Peyer's patch (tissue), 4 donors: ENCODE measurements at regions not wholly inside any gene's neighbourhood (a gene's known extent, or its start where the extent isn't known, plus 50 kb on each side); places are given as distances from the start of the nearest gene placed in this dataset.
"Not testable (repeated sequence)": the region's sequence is repeated elsewhere in the genome, so short reads cannot be mapped to it uniquely, and the experiment has no call there.

Experiments used
- DNase-seq, 3 donors: peaks; one replicate each; pipeline ENCODE4 v3.0.0-alpha.2; 2017 to 2019
- H3K27ac ChIP-seq, 4 donors: fragments of 200-600 bp; sonication (generic); one replicate each; pipeline ENCODE4 v1.5.1; 2016 to 2019
- H3K27me3 ChIP-seq, 2 donors: fragments of 200-600 bp; sonication (generic); one replicate each; pipeline ENCODE4 v1.5.1; 2019
- H3K36me3 ChIP-seq, 3 donors: fragments of 200-600 bp; sonication (generic); one replicate each; pipeline ENCODE4 v1.5.1; 2016 to 2019
- H3K4me1 ChIP-seq, 4 donors: fragments of 200-600 bp; sonication (generic); one replicate each; pipeline ENCODE4 v1.5.1; 2016 to 2019
- H3K4me3 ChIP-seq, 4 donors: fragments of 200-600 bp; sonication (generic); 1 replicate in 3 of 4; 2 replicates in 1 of 4; pipeline ENCODE4 v1.5.1; 2016 to 2019; ENCODE audit warnings: mild to moderate bottlenecking in 1 of 4
- H3K9me3 ChIP-seq, 4 donors: fragments of 200-600 bp; sonication (generic); one replicate each; pipeline ENCODE4 v1.5.1; 2016 to 2019; ENCODE audit warnings: mild to moderate bottlenecking in 1 of 4
- CTCF ChIP-seq, 6 experiments: fragments of 450-650 bp in 4 of 6; fragments of 200-600 bp in 2 of 6; sonication (generic) in 1 of 6; IDR thresholded peaks; one replicate each; pipeline ENCODE4 v1.5.1; 2017 to 2019; ENCODE audit warnings: antibody characterized with exemption in 6 of 6, mild to moderate bottlenecking in 3 of 6, moderate library complexity in 1 of 6
- POLR2A ChIP-seq, 2 donors: fragments of 450-650 bp; IDR thresholded peaks; one replicate each; pipeline ENCODE4 v1.5.1; 2017; ENCODE audit warnings: antibody characterized with exemption in 2 of 2, mild to moderate bottlenecking in 2 of 2, moderate library complexity in 2 of 2

DNA sequence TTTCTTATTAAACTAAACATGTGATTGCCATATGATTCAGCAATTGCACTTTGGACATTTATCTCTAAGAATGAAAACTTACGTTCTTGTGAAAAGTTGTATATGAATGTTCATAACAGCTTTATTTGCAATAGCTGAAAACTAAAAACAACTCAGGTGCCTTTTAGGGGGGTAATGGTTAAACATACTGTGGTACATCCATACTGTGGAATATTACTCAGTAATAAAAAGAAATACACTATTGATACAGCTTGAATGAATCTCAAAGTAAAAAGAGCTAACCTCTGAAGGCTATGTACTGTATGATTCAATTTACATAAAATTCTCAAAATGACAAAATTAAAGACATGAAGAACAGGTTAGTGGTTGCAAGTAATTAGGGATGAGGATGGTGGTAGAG lies 339.5 kb upstream of the PAPPA start:
- no peak for DNase-seq
- Histone ChIP-seq H3K27ac (no peak overlapping the region), H3K27me3 (no peaks in the 10 kb centered on the region), H3K4me1 (no peaks in the 10 kb centered on the region), H3K9me3 (no peaks in the 10 kb centered on the region), H3K4me3 (no peak overlapping the region), H3K36me3 (no peaks in the 10 kb centered on the region)
- TF ChIP-seq POLR2A (IDR thresholded peaks at IDR 0.05) (no peak), CTCF (IDR thresholded peaks at IDR 0.05) (no peak)

- no peaks in the 10 kb centered on the region for H3K36me3 ChIP-seq
- no peaks in the 10 kb centered on the region for H3K9me3 ChIP-seq
- no peak for DNase-seq
- H3K4me1 ChIP-seq, result no peaks in the 10 kb centered on the region
- no peaks in the 10 kb centered on the region for H3K27me3 ChIP-seq
- H3K27ac ChIP-seq, result no peak overlapping the region
- H3K4me3 ChIP-seq, result no peak overlapping the region
- TF ChIP-seq POLR2A (IDR thresholded peaks at IDR 0.05), result no peak
- no peak for TF ChIP-seq CTCF (IDR thresholded peaks at IDR 0.05)
Measured at GRCh38 chr9:115815786-115816185, 337.8 kb upstream of the PAPPA start.

DNA sequence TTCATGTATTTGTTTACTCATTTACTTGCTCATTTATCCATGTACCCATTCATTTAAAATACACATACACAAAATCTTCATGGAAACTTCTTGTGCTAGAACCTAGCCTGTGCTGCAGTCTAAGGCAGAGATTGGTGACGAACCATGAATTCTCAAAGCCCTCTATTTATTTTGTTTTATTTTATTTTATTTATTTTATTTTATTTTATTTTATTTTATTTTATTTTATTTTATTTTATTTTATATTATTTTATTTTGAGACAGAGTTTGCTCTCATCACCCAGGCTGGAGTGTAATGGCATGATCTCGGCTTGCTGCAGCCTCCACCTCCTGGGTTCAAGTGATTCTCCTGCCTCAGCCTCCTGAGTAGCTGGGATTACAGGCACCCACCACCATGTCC lies 334.9 kb upstream of the PAPPA start:
- not testable (repeated sequence) for H3K4me1 ChIP-seq, H3K9me3 ChIP-seq, H3K27ac ChIP-seq, H3K4me3 ChIP-seq, H3K36me3 ChIP-seq, H3K27me3 ChIP-seq, DNase-seq

GRCh38 chr9:115832031-115832430 lies 321.6 kb upstream of the PAPPA start:
- TF ChIP-seq POLR2A (IDR thresholded peaks at IDR 0.05) (no peak), CTCF (IDR thresholded peaks at IDR 0.05) (no peak)

DNA sequence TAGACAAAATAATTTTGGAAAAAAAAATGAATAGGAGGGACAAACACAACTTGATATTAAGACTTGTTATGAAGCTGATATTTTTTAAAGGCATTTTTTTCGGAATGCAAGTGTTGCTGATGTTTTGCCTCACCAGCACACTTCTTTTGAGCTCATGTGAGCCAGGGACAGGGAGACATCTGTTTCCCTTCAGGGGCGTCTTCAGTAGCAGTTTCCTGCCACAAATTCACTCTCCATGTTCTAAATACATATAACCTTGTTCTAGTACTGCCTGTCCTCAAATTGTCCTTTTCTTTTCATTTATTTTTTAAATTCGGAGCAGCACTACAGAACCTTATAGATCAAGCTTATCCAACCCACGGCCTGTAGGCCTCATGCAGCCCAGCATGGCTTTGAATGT lies 316.0 kb upstream of the PAPPA start:
- no peaks in the 10 kb centered on the region for H3K4me1 ChIP-seq
- no peak for DNase-seq
- H3K9me3 ChIP-seq, result no peaks in the 10 kb centered on the region
- H3K4me3 ChIP-seq, result no peak overlapping the region
- H3K27ac ChIP-seq, result no peak overlapping the region
- no peaks in the 10 kb centered on the region for H3K27me3 ChIP-seq
- H3K36me3 ChIP-seq, result no peaks in the 10 kb centered on the region
- TF ChIP-seq CTCF (IDR thresholded peaks at IDR 0.05) (no peak), POLR2A (IDR thresholded peaks at IDR 0.05) (no peak)

More at GRCh38 chr9:115832031-115832430, 321.6 kb upstream of the PAPPA start:
- Histone ChIP-seq H3K36me3 (no peaks in the 10 kb centered on the region), H3K9me3 (no peaks in the 10 kb centered on the region), H3K27me3 (no peaks in the 10 kb centered on the region), H3K4me1 (no peaks in the 10 kb centered on the region), H3K4me3 (no peak overlapping the region), H3K27ac (no peak overlapping the region)
- no peak for DNase-seq

DNA sequence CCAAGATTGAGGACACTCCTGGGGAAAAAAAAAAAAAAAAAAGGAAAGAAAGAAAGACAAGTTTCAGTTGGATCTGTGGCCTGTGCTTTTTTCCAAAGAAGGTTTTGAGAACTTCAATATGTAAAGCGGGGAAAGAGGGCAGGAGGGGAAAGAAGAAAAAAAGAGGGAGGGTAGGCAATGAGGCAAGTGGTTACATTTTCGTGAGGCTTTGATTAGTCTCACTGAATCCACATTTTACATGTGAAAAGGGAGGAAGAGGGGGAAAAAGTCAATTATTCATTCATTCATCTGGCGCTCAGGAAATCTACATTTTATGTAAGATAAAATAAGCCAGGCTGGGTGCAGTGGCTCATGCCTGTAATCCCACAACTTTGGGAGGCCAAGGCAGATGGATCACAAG lies 315.2 kb upstream of the PAPPA start:
- H3K27ac ChIP-seq, result no peak overlapping the region
- no peaks in the 10 kb centered on the region for H3K4me1 ChIP-seq
- H3K9me3 ChIP-seq, result no peaks in the 10 kb centered on the region
- no peak for TF ChIP-seq POLR2A (IDR thresholded peaks at IDR 0.05)
- no peak for TF ChIP-seq CTCF (IDR thresholded peaks at IDR 0.05)
- DNase-seq, result no peak
- no peaks in the 10 kb centered on the region for H3K36me3 ChIP-seq
- H3K27me3 ChIP-seq, result no peaks in the 10 kb centered on the region
- H3K4me3 ChIP-seq, result no peak overlapping the region

- not testable (repeated sequence) for H3K27ac ChIP-seq, H3K36me3 ChIP-seq, H3K4me1 ChIP-seq, H3K27me3 ChIP-seq, DNase-seq, H3K9me3 ChIP-seq, H3K4me3 ChIP-seq
Measured at GRCh38 chr9:115844433-115844832, 309.2 kb upstream of the PAPPA start.
